ENCODE measurements at regions not wholly inside any gene's neighbourhood (a gene's known extent, or its start where the extent isn't known, plus 50 kb on each side); places are given as distances from the start of the nearest gene placed in this dataset.

GRCh38 chr6:26220145-26220970 lies 133.1 kb downstream of the HFE start:
- no peaks in the 10 kb centered on the region for H3K36me3 ChIP-seq (ENCODE audit: insufficient read depth, low read length)
- H3K4me1 ChIP-seq (ENCODE audit: insufficient read depth, low read length, poor library complexity, severe bottlenecking), result peaks cover 62% of the 10 kb centered on the region
- no peaks in the 10 kb centered on the region for H3K27me3 ChIP-seq (ENCODE audit: insufficient read depth, low read length, poor library complexity, severe bottlenecking)
- H3F3A ChIP-seq (ENCODE audit: low read depth), result peaks cover 21% of the 10 kb centered on the region
- no peak overlapping the region; the same call in 1 of the 2 replicates for H2AFZ ChIP-seq (ENCODE audit: low read length)
- H3K9ac ChIP-seq (ENCODE audit: low read depth, low read length, poor library complexity, severe bottlenecking), result peak overlapping the region; percentile 97
- H3K9me2 ChIP-seq (replicated peaks; ENCODE audit: low read depth, low read length), result no peaks in the 10 kb centered on the region
- no peaks in the 10 kb centered on the region for H4K20me1 ChIP-seq (ENCODE audit: insufficient read depth, low read length, poor library complexity, severe bottlenecking)
- H3K79me2 ChIP-seq (ENCODE audit: insufficient read depth, low read length), result peaks cover 11% of the 10 kb centered on the region
- no peak overlapping the region for H3K4me2 ChIP-seq (ENCODE audit: low read depth, low read length, poor library complexity, severe bottlenecking)
- no peak overlapping the region for H3K4me3 ChIP-seq (ENCODE audit: low read length, poor library complexity, severe bottlenecking)
- no peak for TF ChIP-seq EZH2phosphoT487 (IDR thresholded peaks at IDR 0.05; ENCODE audit: borderline replicate concordance)
- TF ChIP-seq CTCF (conservative IDR thresholded peaks at IDR 0.05; ENCODE audit: low read length), result no peak
- H3K9me3 ChIP-seq (ENCODE audit: insufficient read depth, low read depth, low read length), result no peaks in the 10 kb centered on the region

GRCh38 chr6:26221186-26221585 lies 134.0 kb downstream of the HFE start:
- Histone ChIP-seq H4K20me1 (ENCODE audit: insufficient read depth, low read length, poor library complexity, severe bottlenecking) (no peaks in the 10 kb centered on the region), H3F3A (ENCODE audit: low read depth) (peaks cover 13% of the 10 kb centered on the region), H3K4me1 (ENCODE audit: insufficient read depth, low read length, poor library complexity, severe bottlenecking) (peaks cover 61% of the 10 kb centered on the region), H3K9me3 (ENCODE audit: insufficient read depth, low read depth, low read length) (no peaks in the 10 kb centered on the region), H3K4me3 (ENCODE audit: low read length, poor library complexity, severe bottlenecking) (no peak overlapping the region), H3K27me3 (ENCODE audit: insufficient read depth, low read length, poor library complexity, severe bottlenecking) (no peaks in the 10 kb centered on the region), H3K4me2 (ENCODE audit: low read depth, low read length, poor library complexity, severe bottlenecking) (no peak overlapping the region), H3K36me3 (ENCODE audit: insufficient read depth, low read length) (no peaks in the 10 kb centered on the region), H3K9ac (ENCODE audit: low read depth, low read length, poor library complexity, severe bottlenecking) (peak overlapping the region; percentile 97), H3K9me2 (replicated peaks; ENCODE audit: low read depth, low read length) (no peaks in the 10 kb centered on the region), H3K79me2 (ENCODE audit: insufficient read depth, low read length) (peaks cover 17% of the 10 kb centered on the region), H2AFZ (ENCODE audit: low read length) (no peak overlapping the region)
- TF ChIP-seq CTCF (conservative IDR thresholded peaks at IDR 0.05; ENCODE audit: low read length), result no peak
- TF ChIP-seq EZH2phosphoT487 (IDR thresholded peaks at IDR 0.05; ENCODE audit: borderline replicate concordance), result no peak

GRCh38 chr6:26222571-26222970 lies 135.3 kb downstream of the HFE start:
- no peak overlapping the region for H2AFZ ChIP-seq (ENCODE audit: low read length)
- H3F3A ChIP-seq (ENCODE audit: low read depth), result peaks cover 4% of the 10 kb centered on the region
- peak overlapping the region; percentile 85 for H3K4me2 ChIP-seq (ENCODE audit: low read depth, low read length, poor library complexity, severe bottlenecking)
- peaks cover 17% of the 10 kb centered on the region for H3K79me2 ChIP-seq (ENCODE audit: insufficient read depth, low read length)
- H3K4me1 ChIP-seq (ENCODE audit: insufficient read depth, low read length, poor library complexity, severe bottlenecking), result peaks cover 64% of the 10 kb centered on the region
- no peaks in the 10 kb centered on the region for H3K27me3 ChIP-seq (ENCODE audit: insufficient read depth, low read length, poor library complexity, severe bottlenecking)
- TF ChIP-seq EZH2phosphoT487 (IDR thresholded peaks at IDR 0.05; ENCODE audit: borderline replicate concordance) (no peak), CTCF (conservative IDR thresholded peaks at IDR 0.05; ENCODE audit: low read length) (no peak)
- peak overlapping the region; percentile 77 for H3K4me3 ChIP-seq (ENCODE audit: low read length, poor library complexity, severe bottlenecking)
- no peaks in the 10 kb centered on the region for H3K36me3 ChIP-seq (ENCODE audit: insufficient read depth, low read length)
- H3K9ac ChIP-seq (ENCODE audit: low read depth, low read length, poor library complexity, severe bottlenecking), result peak overlapping the region; percentile 98
- H3K9me2 ChIP-seq (replicated peaks; ENCODE audit: low read depth, low read length), result no peaks in the 10 kb centered on the region
- no peaks in the 10 kb centered on the region for H3K9me3 ChIP-seq (ENCODE audit: insufficient read depth, low read depth, low read length)
- no peaks in the 10 kb centered on the region for H4K20me1 ChIP-seq (ENCODE audit: insufficient read depth, low read length, poor library complexity, severe bottlenecking)
